Testis (tissue), 2 donors: ENCODE measurements at regions not wholly inside any gene's neighbourhood (a gene's known extent, or its start where the extent isn't known, plus 50 kb on each side); places are given as distances from the start of the nearest gene placed in this dataset.

Experiments
- CTCF ChIP-seq, 3 experiments: fragments of 450-650 bp in 2 of 3; fragments of 200-600 bp in 1 of 3; sonication (generic) in 1 of 3; IDR thresholded peaks; one replicate each; pipeline ENCODE4 v1.5.1; 2016 to 2019; ENCODE audit warnings: antibody characterized with exemption in 3 of 3, mild to moderate bottlenecking in 2 of 3, moderate library complexity in 1 of 3
- POLR2A ChIP-seq: fragments of 450-650 bp; IDR thresholded peaks from one replicate; pipeline ENCODE4 v1.6.1; 2017; ENCODE audit warnings: antibody characterized with exemption, mild to moderate bottlenecking, moderate library complexity

GRCh38 chr4:152161676-152162330, 374.1 kb downstream of the FBXW7 start:
- TF ChIP-seq POLR2A, result no peak
- no peak for TF ChIP-seq CTCF (IDR thresholded peaks at IDR 0.05)
